ENCODE measurements at regions not wholly inside any gene's neighbourhood (a gene's known extent, or its start where the extent isn't known, plus 50 kb on each side); places are given as distances from the start of the nearest gene placed in this dataset.

DNA sequence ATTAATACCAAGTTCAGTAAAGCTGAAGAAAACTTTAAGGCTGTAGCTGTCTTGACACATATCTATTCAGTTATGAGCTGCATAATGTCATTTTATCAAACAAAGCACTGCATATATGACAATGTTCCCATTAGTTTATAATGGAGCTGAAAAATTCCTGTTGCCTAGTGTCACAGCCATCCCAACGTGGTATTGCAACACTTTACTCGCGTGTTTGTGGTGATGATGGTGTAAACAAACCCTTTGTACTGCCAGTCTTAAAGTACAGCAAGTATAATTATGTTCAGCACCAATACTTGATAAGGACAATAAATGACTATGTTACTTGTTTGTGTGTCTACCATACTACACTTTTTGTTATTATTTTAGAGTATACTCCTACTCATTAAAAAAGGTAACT, 1415.6 kb upstream of the PCDH7 start:
- TF ChIP-seq, protein P1, sequence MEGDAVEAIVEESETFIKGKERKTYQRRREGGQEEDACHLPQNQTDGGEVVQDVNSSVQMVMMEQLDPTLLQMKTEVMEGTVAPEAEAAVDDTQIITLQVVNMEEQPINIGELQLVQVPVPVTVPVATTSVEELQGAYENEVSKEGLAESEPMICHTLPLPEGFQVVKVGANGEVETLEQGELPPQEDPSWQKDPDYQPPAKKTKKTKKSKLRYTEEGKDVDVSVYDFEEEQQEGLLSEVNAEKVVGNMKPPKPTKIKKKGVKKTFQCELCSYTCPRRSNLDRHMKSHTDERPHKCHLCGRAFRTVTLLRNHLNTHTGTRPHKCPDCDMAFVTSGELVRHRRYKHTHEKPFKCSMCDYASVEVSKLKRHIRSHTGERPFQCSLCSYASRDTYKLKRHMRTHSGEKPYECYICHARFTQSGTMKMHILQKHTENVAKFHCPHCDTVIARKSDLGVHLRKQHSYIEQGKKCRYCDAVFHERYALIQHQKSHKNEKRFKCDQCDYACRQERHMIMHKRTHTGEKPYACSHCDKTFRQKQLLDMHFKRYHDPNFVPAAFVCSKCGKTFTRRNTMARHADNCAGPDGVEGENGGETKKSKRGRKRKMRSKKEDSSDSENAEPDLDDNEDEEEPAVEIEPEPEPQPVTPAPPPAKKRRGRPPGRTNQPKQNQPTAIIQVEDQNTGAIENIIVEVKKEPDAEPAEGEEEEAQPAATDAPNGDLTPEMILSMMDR (IDR thresholded peaks at IDR 0.05), result no peak
- TF ChIP-seq POLR2A (IDR thresholded peaks at IDR 0.05), result no peak

Measured in lower leg skin (tissue), 3 donors.